OCI-LY1 (cell line): ENCODE measurements at regions not wholly inside any gene's neighbourhood (a gene's known extent, or its start where the extent isn't known, plus 50 kb on each side); places are given as distances from the start of the nearest gene placed in this dataset.

Source experiments
- H2AFZ ChIP-seq: fragments of 200-600 bp; sonication (generic), shearing (Covaris generic); 2 replicates; pipeline ENCODE4 v1.6.0; 2014; ENCODE audit warnings: antibody characterized with exemption, mild to moderate bottlenecking, low read length
- H3F3A ChIP-seq: fragments of 200-600 bp; sonication (generic), shearing (Covaris generic); 2 replicates; pipeline ENCODE4 v1.6.0; 2014; ENCODE audit warnings: mild to moderate bottlenecking, antibody characterized with exemption, low read length, moderate library complexity; ENCODE audit not compliant: insufficient read depth
- H3K27ac ChIP-seq: fragments of 200-600 bp; sonication (generic); 2 replicates; pipeline ENCODE4 v1.5.1; 2014; ENCODE audit warnings: low read length, mixed run types, mild to moderate bottlenecking, low read depth; ENCODE audit not compliant: poor library complexity, severe bottlenecking
- H3K27me3 ChIP-seq: fragments of 200-600 bp; sonication (generic); 2 replicates; pipeline ENCODE4 v1.6.0; 2014; ENCODE audit warnings: antibody characterized with exemption, mild to moderate bottlenecking, low read length, moderate library complexity; ENCODE audit not compliant: insufficient read depth
- H3K36me3 ChIP-seq: fragments of 200-600 bp; sonication (generic); 2 replicates; pipeline ENCODE4 v1.6.1; 2014; ENCODE audit warnings: mild to moderate bottlenecking, antibody characterized with exemption, low read length, moderate library complexity, mixed read lengths; ENCODE audit not compliant: insufficient read depth
- H3K4me1 ChIP-seq: fragments of 200-600 bp; sonication (generic); 2 replicates; pipeline ENCODE4 v1.5.1; 2014; ENCODE audit warnings: mild to moderate bottlenecking, low read length, moderate library complexity; ENCODE audit not compliant: insufficient read depth, severe bottlenecking
- H3K4me2 ChIP-seq: fragments of 200-600 bp; sonication (generic), shearing (Covaris generic); 2 replicates; pipeline ENCODE4 v1.6.1; 2014; ENCODE audit warnings: low read length
- H3K4me3 ChIP-seq: fragments of 200-600 bp; sonication (generic); 2 replicates; pipeline ENCODE4 v1.5.1; 2014; ENCODE audit warnings: low read length, low read depth, mild to moderate bottlenecking, mixed read lengths; ENCODE audit not compliant: poor library complexity, severe bottlenecking
- H3K79me2 ChIP-seq: fragments of 200-600 bp; shearing (Covaris generic); 2 replicates; pipeline ENCODE4 v1.6.1; 2016; ENCODE audit warnings: mixed run types, low read length, mixed read lengths; ENCODE audit not compliant: insufficient read depth
- H3K9ac ChIP-seq: fragments of 200-600 bp; sonication (generic), shearing (Covaris generic); 2 replicates; pipeline ENCODE4 v1.6.1; 2014; ENCODE audit warnings: mild to moderate bottlenecking, low read length, mixed read lengths
- H3K9me2 ChIP-seq: fragments of 200-600 bp; sonication (generic), shearing (Covaris generic); 2 replicates; pipeline ENCODE4 v1.6.1; 2014; ENCODE audit warnings: low read depth, mild to moderate bottlenecking, low read length, mixed read lengths
- H3K9me3 ChIP-seq: fragments of 200-600 bp; shearing (Covaris generic); 2 replicates; pipeline ENCODE4 v1.6.1; 2014; ENCODE audit warnings: low read length, mixed read lengths
- H4K20me1 ChIP-seq: fragments of 200-600 bp; sonication (generic), shearing (Covaris generic); 2 replicates; pipeline ENCODE4 v1.6.0; 2016; ENCODE audit warnings: mild to moderate bottlenecking, low read length; ENCODE audit not compliant: insufficient read depth
- EZH2 ChIP-seq: fragments of 200-600 bp; sonication (generic), shearing (Covaris generic); IDR thresholded peaks from 2 replicates; pipeline ENCODE4 v1.8.0; 2017; ENCODE audit warnings: borderline replicate concordance, mixed run types, mild to moderate bottlenecking, antibody characterized with exemption, low read length, moderate library complexity, mixed read lengths
- TF ChIP-seq, protein P1 (sequence below): fragments of 200-600 bp; sonication (generic), shearing (Covaris generic); IDR thresholded peaks from 2 replicates; pipeline ENCODE4 v1.5.1; 2017; ENCODE audit warnings: mild to moderate bottlenecking, antibody characterized with exemption, low read length, moderate library complexity, mixed read lengths

GRCh38 chr14:98864211-98864610 lies 407.8 kb downstream of the BCL11B start:
- Histone ChIP-seq H3K4me1 (no peaks in the 10 kb centered on the region), H3F3A (no peaks in the 10 kb centered on the region), H4K20me1 (no peaks in the 10 kb centered on the region), H3K36me3 (no peaks in the 10 kb centered on the region), H3K4me3 (no peak overlapping the region), H3K27ac (no peak overlapping the region), H3K27me3 (no peaks in the 10 kb centered on the region), H3K79me2 (no peaks in the 10 kb centered on the region), H3K9me3 (no peaks in the 10 kb centered on the region), H3K9me2 (no peaks in the 10 kb centered on the region), H3K9ac (no peak overlapping the region), H2AFZ (no peak overlapping the region), H3K4me2 (no peak overlapping the region)
- TF ChIP-seq, protein P1, sequence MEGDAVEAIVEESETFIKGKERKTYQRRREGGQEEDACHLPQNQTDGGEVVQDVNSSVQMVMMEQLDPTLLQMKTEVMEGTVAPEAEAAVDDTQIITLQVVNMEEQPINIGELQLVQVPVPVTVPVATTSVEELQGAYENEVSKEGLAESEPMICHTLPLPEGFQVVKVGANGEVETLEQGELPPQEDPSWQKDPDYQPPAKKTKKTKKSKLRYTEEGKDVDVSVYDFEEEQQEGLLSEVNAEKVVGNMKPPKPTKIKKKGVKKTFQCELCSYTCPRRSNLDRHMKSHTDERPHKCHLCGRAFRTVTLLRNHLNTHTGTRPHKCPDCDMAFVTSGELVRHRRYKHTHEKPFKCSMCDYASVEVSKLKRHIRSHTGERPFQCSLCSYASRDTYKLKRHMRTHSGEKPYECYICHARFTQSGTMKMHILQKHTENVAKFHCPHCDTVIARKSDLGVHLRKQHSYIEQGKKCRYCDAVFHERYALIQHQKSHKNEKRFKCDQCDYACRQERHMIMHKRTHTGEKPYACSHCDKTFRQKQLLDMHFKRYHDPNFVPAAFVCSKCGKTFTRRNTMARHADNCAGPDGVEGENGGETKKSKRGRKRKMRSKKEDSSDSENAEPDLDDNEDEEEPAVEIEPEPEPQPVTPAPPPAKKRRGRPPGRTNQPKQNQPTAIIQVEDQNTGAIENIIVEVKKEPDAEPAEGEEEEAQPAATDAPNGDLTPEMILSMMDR, result no peak
- no peak for TF ChIP-seq EZH2

DNA sequence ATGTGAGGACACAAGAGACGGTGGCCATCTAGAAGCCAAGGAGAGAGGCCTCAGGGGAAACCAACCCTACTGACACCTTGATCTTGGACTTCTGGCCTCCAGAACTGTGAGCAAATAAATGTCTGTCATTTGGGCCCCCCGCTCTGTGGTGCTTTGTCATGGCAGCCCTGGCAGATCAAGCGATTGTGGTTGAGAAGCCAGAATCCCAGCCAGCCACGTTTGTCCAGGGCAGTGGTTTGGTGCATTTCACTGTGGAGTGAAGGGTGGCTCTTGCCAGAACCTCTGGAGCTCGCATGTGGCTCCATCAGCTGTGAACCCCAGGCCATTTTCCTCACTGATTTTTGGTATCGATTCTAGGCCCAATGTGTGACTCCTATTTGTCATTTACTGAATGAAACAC lies 404.9 kb downstream of the BCL11B start:
- TF ChIP-seq, protein P1, result no peak
- TF ChIP-seq EZH2, result no peak
- no peaks in the 10 kb centered on the region for H3K27me3 ChIP-seq
- H3K27ac ChIP-seq, result no peak overlapping the region
- no peak overlapping the region for H3K4me2 ChIP-seq
- H4K20me1 ChIP-seq, result no peaks in the 10 kb centered on the region
- H3K9me3 ChIP-seq, result no peaks in the 10 kb centered on the region
- no peaks in the 10 kb centered on the region for H3K36me3 ChIP-seq
- no peak overlapping the region for H2AFZ ChIP-seq
- H3K4me1 ChIP-seq, result no peaks in the 10 kb centered on the region
- H3K9ac ChIP-seq, result no peak overlapping the region
- H3K9me2 ChIP-seq, result no peaks in the 10 kb centered on the region
- no peaks in the 10 kb centered on the region for H3F3A ChIP-seq
- H3K4me3 ChIP-seq, result no peak overlapping the region
- no peaks in the 10 kb centered on the region for H3K79me2 ChIP-seq

DNA sequence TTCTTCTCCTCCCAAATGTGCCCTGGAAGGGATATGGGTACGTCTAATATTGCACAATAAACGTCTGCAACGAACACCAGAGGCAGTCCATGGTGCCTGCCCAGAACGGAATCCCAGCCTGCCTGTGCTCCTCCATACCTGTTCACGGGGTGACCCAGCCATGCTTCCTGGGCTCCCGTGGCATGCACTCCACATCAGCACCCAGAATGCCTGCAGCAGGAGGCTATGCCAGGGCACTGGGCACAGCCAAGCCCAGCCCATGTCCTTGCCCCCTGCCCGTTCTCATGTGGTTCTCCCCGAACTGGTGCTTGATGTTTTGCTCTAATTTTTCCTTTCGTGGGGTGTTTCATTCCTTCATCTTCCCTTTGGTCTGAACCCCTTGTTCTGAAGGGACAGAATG lies 404.3 kb downstream of the BCL11B start:
- Histone ChIP-seq H3K27me3 (no peaks in the 10 kb centered on the region), H3K4me3 (no peak overlapping the region), H3K36me3 (no peaks in the 10 kb centered on the region), H3K27ac (no peak overlapping the region), H3K9ac (no peak overlapping the region), H3K9me3 (no peaks in the 10 kb centered on the region), H3K4me2 (no peak overlapping the region), H3F3A (no peaks in the 10 kb centered on the region), H3K9me2 (no peaks in the 10 kb centered on the region), H4K20me1 (no peaks in the 10 kb centered on the region), H2AFZ (no peak overlapping the region), H3K4me1 (no peaks in the 10 kb centered on the region), H3K79me2 (no peaks in the 10 kb centered on the region)
- TF ChIP-seq, protein P1, result no peak
- TF ChIP-seq EZH2, result no peak
